H1 (cell line): ENCODE measurements at regions not wholly inside any gene's neighbourhood (a gene's known extent, or its start where the extent isn't known, plus 50 kb on each side); places are given as distances from the start of the nearest gene placed in this dataset.

Experiments used
- MAFK ChIP-seq: IDR thresholded peaks from 2 replicates; pipeline ENCODE4 v1.6.1; 2012; ENCODE audit warnings: low read depth, mild to moderate bottlenecking, improper control_type of control experiment, low read length
- SIN3A ChIP-seq, 2 experiments: IDR thresholded peaks in 1 of 2; conservative IDR thresholded peaks in 1 of 2; 2 replicates each; pipeline ENCODE4 v1.6.1; 2011 to 2012; ENCODE audit warnings: low read length in 2 of 2, improper control_type of control experiment in 1 of 2, low read depth in 1 of 2, mild to moderate bottlenecking in 1 of 2
- SP4 ChIP-seq: IDR thresholded peaks from 2 replicates; pipeline ENCODE4 v1.6.1; 2012; ENCODE audit warnings: low read length, inconsistent platforms

DNA sequence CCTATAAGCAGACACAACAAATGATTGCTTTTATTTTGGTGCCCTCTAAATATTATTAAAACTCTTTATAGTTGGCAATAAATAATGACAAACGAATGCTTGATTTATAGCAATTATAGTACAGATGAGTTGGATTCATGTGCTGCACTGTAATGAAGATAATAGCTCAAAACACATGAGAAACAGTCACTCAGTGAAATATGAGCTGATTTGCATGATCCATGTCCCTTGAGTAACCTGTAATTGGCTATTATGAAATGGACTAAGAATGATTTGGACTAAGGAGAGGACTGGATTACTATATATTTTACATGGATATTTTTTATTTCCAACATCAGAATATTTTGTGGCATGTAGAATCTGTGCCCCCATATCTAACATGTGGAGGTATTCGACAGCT lies 365.6 kb upstream of the UBE2E3 start (continued):
- TF ChIP-seq SP4 (no peak), MAFK (no peak), SIN3A (conservative IDR thresholded peaks at IDR 0.05 in 1 of 2, IDR thresholded peaks at IDR 0.05 in 1 of 2; ENCODE audit: low read depth in 1 of 2, low read length in 2 of 2) (no peak)
